ENCODE measurements at regions not wholly inside any gene's neighbourhood (a gene's known extent, or its start where the extent isn't known, plus 50 kb on each side); places are given as distances from the start of the nearest gene placed in this dataset.

DNA sequence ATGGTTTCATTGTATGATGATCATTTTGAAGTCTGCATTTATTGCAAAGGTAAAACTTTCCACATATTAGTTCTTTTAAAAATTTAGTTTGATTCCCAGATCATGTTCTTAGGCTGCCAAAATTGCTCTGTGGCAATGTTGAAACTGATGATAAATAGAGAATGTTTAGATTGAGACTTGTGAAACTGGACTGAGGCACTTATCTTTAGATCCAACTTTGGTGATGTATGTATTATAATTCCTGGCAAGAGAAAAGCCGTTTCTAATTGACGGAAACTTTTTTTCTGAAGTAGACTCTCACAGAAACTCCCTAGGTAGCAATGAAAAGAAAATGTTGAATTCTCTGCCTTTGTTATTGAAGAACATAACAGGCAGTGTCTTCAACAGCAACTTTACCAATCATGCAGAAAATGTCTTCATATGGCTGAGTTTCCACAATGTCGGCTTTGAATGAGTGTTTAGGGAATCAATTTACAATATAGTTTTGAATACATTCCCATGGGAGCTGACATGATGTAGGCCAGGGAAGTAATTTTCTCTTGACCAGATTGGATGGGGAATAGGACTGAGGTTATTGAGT is 456.2 kb downstream of the CD109 start:
- TF ChIP-seq, protein P1, sequence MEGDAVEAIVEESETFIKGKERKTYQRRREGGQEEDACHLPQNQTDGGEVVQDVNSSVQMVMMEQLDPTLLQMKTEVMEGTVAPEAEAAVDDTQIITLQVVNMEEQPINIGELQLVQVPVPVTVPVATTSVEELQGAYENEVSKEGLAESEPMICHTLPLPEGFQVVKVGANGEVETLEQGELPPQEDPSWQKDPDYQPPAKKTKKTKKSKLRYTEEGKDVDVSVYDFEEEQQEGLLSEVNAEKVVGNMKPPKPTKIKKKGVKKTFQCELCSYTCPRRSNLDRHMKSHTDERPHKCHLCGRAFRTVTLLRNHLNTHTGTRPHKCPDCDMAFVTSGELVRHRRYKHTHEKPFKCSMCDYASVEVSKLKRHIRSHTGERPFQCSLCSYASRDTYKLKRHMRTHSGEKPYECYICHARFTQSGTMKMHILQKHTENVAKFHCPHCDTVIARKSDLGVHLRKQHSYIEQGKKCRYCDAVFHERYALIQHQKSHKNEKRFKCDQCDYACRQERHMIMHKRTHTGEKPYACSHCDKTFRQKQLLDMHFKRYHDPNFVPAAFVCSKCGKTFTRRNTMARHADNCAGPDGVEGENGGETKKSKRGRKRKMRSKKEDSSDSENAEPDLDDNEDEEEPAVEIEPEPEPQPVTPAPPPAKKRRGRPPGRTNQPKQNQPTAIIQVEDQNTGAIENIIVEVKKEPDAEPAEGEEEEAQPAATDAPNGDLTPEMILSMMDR (IDR thresholded peaks at IDR 0.05): no peak
- TF ChIP-seq POLR2A (IDR thresholded peaks at IDR 0.05): no peak
